K562 (cell line): ENCODE measurements at regions not wholly inside any gene's neighbourhood (a gene's known extent, or its start where the extent isn't known, plus 50 kb on each side); places are given as distances from the start of the nearest gene placed in this dataset.

ENCODE experiments used
- EWSR1 ChIP-seq: fragments of 450-650 bp; IDR thresholded peaks from 2 replicates; pipeline ENCODE4 v1.6.1; 2018; ENCODE audit warnings: borderline replicate concordance, mild to moderate bottlenecking, low read depth, moderate library complexity; ENCODE audit not compliant: partially characterized antibody
- RNF2 ChIP-seq: sonication (generic); IDR thresholded peaks from 2 replicates; pipeline ENCODE4 v1.6.1; 2016
- TF ChIP-seq, protein P1 (sequence below), 3 experiments: IDR thresholded peaks in 2 of 3; conservative IDR thresholded peaks in 1 of 3; 2 replicates each; pipeline ENCODE4 v1.5.1; 2011 to 2012; ENCODE audit warnings: low read length in 3 of 3, mild to moderate bottlenecking in 3 of 3, control low read depth in 2 of 3, improper control_type of control experiment in 1 of 3, inconsistent platforms in 1 of 3, low read depth in 1 of 3, mixed read lengths in 1 of 3, moderate library complexity in 1 of 3; ENCODE audit not compliant: insufficient read depth in 2 of 3
- TF ChIP-seq, protein P2 (sequence below), 2 experiments: fragments of 450-650 bp; conservative IDR thresholded peaks; 2 replicates each; pipeline ENCODE4 v1.6.1; 2017; ENCODE audit warnings: mild to moderate bottlenecking in 2 of 2, moderate library complexity in 2 of 2
- TF ChIP-seq, protein P3 (sequence below): fragments of 150-350 bp; IDR thresholded peaks from 2 replicates; pipeline ENCODE4 v1.6.1; 2014; ENCODE audit warnings: low read depth, mild to moderate bottlenecking, low read length, borderline replicate concordance

DNA sequence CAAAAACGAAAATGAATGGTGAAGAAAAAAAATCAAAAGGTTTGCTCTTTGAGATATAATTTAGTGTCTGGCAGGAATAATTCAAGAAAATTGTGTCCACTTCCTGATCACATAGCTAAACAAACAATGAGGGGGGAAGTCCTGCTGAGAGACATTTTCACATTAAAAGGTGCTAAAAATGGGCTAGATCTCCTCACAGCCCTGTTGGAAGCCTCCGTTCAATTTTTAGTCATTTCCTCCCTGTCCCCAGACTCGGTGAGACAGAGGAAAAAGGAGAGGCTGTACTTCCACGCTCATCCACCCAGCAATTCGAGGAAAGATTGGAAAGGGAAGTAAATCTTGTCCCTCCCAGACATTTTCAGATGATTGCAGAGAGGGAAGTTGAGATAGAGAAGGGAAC, 103.7 kb downstream of the BARHL2 start:
- TF ChIP-seq, protein P1, sequence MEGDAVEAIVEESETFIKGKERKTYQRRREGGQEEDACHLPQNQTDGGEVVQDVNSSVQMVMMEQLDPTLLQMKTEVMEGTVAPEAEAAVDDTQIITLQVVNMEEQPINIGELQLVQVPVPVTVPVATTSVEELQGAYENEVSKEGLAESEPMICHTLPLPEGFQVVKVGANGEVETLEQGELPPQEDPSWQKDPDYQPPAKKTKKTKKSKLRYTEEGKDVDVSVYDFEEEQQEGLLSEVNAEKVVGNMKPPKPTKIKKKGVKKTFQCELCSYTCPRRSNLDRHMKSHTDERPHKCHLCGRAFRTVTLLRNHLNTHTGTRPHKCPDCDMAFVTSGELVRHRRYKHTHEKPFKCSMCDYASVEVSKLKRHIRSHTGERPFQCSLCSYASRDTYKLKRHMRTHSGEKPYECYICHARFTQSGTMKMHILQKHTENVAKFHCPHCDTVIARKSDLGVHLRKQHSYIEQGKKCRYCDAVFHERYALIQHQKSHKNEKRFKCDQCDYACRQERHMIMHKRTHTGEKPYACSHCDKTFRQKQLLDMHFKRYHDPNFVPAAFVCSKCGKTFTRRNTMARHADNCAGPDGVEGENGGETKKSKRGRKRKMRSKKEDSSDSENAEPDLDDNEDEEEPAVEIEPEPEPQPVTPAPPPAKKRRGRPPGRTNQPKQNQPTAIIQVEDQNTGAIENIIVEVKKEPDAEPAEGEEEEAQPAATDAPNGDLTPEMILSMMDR (IDR thresholded peaks at IDR 0.05 in 2 of 3, conservative IDR thresholded peaks at IDR 0.05 in 1 of 3; ENCODE audit: insufficient read depth in 2 of 3, low read depth in 1 of 3, low read length in 3 of 3) = no peak
- TF ChIP-seq, protein P2, sequence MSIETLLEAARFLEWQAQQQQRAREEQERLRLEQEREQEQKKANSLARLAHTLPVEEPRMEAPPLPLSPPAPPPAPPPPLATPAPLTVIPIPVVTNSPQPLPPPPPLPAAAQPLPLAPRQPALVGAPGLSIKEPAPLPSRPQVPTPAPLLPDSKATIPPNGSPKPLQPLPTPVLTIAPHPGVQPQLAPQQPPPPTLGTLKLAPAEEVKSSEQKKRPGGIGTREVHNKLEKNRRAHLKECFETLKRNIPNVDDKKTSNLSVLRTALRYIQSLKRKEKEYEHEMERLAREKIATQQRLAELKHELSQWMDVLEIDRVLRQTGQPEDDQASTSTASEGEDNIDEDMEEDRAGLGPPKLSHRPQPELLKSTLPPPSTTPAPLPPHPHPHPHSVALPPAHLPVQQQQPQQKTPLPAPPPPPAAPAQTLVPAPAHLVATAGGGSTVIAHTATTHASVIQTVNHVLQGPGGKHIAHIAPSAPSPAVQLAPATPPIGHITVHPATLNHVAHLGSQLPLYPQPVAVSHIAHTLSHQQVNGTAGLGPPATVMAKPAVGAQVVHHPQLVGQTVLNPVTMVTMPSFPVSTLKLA (conservative IDR thresholded peaks at IDR 0.05) = no peak
- TF ChIP-seq EWSR1 = no peak
- TF ChIP-seq, protein P3, sequence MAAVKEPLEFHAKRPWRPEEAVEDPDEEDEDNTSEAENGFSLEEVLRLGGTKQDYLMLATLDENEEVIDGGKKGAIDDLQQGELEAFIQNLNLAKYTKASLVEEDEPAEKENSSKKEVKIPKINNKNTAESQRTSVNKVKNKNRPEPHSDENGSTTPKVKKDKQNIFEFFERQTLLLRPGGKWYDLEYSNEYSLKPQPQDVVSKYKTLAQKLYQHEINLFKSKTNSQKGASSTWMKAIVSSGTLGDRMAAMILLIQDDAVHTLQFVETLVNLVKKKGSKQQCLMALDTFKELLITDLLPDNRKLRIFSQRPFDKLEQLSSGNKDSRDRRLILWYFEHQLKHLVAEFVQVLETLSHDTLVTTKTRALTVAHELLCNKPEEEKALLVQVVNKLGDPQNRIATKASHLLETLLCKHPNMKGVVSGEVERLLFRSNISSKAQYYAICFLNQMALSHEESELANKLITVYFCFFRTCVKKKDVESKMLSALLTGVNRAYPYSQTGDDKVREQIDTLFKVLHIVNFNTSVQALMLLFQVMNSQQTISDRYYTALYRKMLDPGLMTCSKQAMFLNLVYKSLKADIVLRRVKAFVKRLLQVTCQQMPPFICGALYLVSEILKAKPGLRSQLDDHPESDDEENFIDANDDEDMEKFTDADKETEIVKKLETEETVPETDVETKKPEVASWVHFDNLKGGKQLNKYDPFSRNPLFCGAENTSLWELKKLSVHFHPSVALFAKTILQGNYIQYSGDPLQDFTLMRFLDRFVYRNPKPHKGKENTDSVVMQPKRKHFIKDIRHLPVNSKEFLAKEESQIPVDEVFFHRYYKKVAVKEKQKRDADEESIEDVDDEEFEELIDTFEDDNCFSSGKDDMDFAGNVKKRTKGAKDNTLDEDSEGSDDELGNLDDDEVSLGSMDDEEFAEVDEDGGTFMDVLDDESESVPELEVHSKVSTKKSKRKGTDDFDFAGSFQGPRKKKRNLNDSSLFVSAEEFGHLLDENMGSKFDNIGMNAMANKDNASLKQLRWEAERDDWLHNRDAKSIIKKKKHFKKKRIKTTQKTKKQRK = no peak
- TF ChIP-seq RNF2 = no peak
